ENCODE measurements at regions not wholly inside any gene's neighbourhood (a gene's known extent, or its start where the extent isn't known, plus 50 kb on each side); places are given as distances from the start of the nearest gene placed in this dataset.

GRCh38 chr1:29490204-29490934, 254.0 kb downstream of the PTPRU start:
- peak; percentile 7 for TF ChIP-seq CTCF (conservative IDR thresholded peaks at IDR 0.05; ENCODE audit: low read depth, low read length)
- H3K4me3 ChIP-seq (ENCODE audit: low read depth, low read length) = no peak overlapping the region
- no peak for DNase-seq (ENCODE audit: low read depth)

GRCh38 chr1:29489471-29489870, 253.1 kb downstream of the PTPRU start:
- no peak for TF ChIP-seq CTCF (conservative IDR thresholded peaks at IDR 0.05; ENCODE audit: low read depth, low read length)
- DNase-seq (ENCODE audit: low read depth) = no peak
- no peak overlapping the region for H3K4me3 ChIP-seq (ENCODE audit: low read depth, low read length)

- no peak overlapping the region for H3K4me3 ChIP-seq (ENCODE audit: low read depth, low read length)
- TF ChIP-seq CTCF (conservative IDR thresholded peaks at IDR 0.05; ENCODE audit: low read depth, low read length) = no peak
Measured at GRCh38 chr1:29488794-29489311, 252.5 kb downstream of the PTPRU start.

GRCh38 chr1:29488086-29488793, 251.9 kb downstream of the PTPRU start:
- no peak for TF ChIP-seq CTCF (conservative IDR thresholded peaks at IDR 0.05; ENCODE audit: low read depth, low read length)
- no peak overlapping the region for H3K4me3 ChIP-seq (ENCODE audit: low read depth, low read length)
- DNase-seq (ENCODE audit: low read depth) = no peak

More at GRCh38 chr1:29488794-29489311, 252.5 kb downstream of the PTPRU start:
- DNase-seq (ENCODE audit: low read depth) = no peak

GRCh38 chr1:29487291-29487690, 251.0 kb downstream of the PTPRU start:
- no peak for DNase-seq (ENCODE audit: low read depth)
- no peak for TF ChIP-seq CTCF (conservative IDR thresholded peaks at IDR 0.05; ENCODE audit: low read depth, low read length)
- no peak overlapping the region for H3K4me3 ChIP-seq (ENCODE audit: low read depth, low read length)

- TF ChIP-seq CTCF (conservative IDR thresholded peaks at IDR 0.05; ENCODE audit: low read depth, low read length) = no peak
- no peak overlapping the region for H3K4me3 ChIP-seq (ENCODE audit: low read depth, low read length)
- DNase-seq (ENCODE audit: low read depth) = no peak
Measured at GRCh38 chr1:29485096-29485925, 249.0 kb downstream of the PTPRU start.

All from epithelial cell of proximal tubule (primary cell).